ENCODE measurements at regions not wholly inside any gene's neighbourhood (a gene's known extent, or its start where the extent isn't known, plus 50 kb on each side); places are given as distances from the start of the nearest gene placed in this dataset.

GRCh38 chr16:73108195-73108963 is 60.5 kb upstream of the ZFHX3 start:
- no TSS peak for BruUV-seq (replicated peaks)
- Histone ChIP-seq H3K27me3 (ENCODE audit: control insufficient read depth, insufficient read depth, low read length) (no peaks in the 10 kb centered on the region), H3K36me3 (ENCODE audit: control insufficient read depth, insufficient read depth, low read length) (no peaks in the 10 kb centered on the region), H3K4me1 (ENCODE audit: control insufficient read depth, insufficient read depth, low read length) (no peaks in the 10 kb centered on the region), H3K4me3 (ENCODE audit: low read depth in 2 of 2, low read length in 2 of 2) (no peak overlapping the region), H3K27ac (ENCODE audit: low read length) (no peak overlapping the region), H3K9me3 (ENCODE audit: control insufficient read depth, insufficient read depth, low read depth, low read length) (no peaks in the 10 kb centered on the region)
- intact Hi-C loops (cut with micrococcal nuclease; ENCODE audit: unreplicated experiment) (no loop called here), in situ Hi-C loops (cut with HindIII; ENCODE audit: low pct_unique_long_range_greater_than_20kb, low sequenced_read_pairs) (no loop called here)
- TF ChIP-seq, protein P1, sequence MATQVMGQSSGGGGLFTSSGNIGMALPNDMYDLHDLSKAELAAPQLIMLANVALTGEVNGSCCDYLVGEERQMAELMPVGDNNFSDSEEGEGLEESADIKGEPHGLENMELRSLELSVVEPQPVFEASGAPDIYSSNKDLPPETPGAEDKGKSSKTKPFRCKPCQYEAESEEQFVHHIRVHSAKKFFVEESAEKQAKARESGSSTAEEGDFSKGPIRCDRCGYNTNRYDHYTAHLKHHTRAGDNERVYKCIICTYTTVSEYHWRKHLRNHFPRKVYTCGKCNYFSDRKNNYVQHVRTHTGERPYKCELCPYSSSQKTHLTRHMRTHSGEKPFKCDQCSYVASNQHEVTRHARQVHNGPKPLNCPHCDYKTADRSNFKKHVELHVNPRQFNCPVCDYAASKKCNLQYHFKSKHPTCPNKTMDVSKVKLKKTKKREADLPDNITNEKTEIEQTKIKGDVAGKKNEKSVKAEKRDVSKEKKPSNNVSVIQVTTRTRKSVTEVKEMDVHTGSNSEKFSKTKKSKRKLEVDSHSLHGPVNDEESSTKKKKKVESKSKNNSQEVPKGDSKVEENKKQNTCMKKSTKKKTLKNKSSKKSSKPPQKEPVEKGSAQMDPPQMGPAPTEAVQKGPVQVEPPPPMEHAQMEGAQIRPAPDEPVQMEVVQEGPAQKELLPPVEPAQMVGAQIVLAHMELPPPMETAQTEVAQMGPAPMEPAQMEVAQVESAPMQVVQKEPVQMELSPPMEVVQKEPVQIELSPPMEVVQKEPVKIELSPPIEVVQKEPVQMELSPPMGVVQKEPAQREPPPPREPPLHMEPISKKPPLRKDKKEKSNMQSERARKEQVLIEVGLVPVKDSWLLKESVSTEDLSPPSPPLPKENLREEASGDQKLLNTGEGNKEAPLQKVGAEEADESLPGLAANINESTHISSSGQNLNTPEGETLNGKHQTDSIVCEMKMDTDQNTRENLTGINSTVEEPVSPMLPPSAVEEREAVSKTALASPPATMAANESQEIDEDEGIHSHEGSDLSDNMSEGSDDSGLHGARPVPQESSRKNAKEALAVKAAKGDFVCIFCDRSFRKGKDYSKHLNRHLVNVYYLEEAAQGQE (IDR thresholded peaks at IDR 0.05; ENCODE audit: insufficient read depth in 1 of 2, low read depth in 2 of 2, low read length in 1 of 2) = no peak
- TF ChIP-seq, protein P2, sequence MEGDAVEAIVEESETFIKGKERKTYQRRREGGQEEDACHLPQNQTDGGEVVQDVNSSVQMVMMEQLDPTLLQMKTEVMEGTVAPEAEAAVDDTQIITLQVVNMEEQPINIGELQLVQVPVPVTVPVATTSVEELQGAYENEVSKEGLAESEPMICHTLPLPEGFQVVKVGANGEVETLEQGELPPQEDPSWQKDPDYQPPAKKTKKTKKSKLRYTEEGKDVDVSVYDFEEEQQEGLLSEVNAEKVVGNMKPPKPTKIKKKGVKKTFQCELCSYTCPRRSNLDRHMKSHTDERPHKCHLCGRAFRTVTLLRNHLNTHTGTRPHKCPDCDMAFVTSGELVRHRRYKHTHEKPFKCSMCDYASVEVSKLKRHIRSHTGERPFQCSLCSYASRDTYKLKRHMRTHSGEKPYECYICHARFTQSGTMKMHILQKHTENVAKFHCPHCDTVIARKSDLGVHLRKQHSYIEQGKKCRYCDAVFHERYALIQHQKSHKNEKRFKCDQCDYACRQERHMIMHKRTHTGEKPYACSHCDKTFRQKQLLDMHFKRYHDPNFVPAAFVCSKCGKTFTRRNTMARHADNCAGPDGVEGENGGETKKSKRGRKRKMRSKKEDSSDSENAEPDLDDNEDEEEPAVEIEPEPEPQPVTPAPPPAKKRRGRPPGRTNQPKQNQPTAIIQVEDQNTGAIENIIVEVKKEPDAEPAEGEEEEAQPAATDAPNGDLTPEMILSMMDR (IDR thresholded peaks at IDR 0.05) = no peak
- ATAC-seq (no peak), DNase-seq (ENCODE audit: low read depth, low spot score) (no peak)
- ChIA-PET CTCF (no interaction called here), POLR2A (no interaction called here)

- Histone ChIP-seq H3K4me3 (ENCODE audit: low read depth in 2 of 2, low read length in 2 of 2) (no peak overlapping the region), H3K9me3 (ENCODE audit: control insufficient read depth, insufficient read depth, low read depth, low read length) (no peaks in the 10 kb centered on the region), H3K4me1 (ENCODE audit: control insufficient read depth, insufficient read depth, low read length) (no peaks in the 10 kb centered on the region), H3K36me3 (ENCODE audit: control insufficient read depth, insufficient read depth, low read length) (no peaks in the 10 kb centered on the region), H3K27ac (ENCODE audit: low read length) (no peak overlapping the region), H3K27me3 (ENCODE audit: control insufficient read depth, insufficient read depth, low read length) (no peaks in the 10 kb centered on the region)
- ATAC-seq (no peak), DNase-seq (ENCODE audit: low read depth, low spot score) (no peak)
- in situ Hi-C loops (cut with HindIII; ENCODE audit: low pct_unique_long_range_greater_than_20kb, low sequenced_read_pairs) (no loop called here), intact Hi-C loops (cut with micrococcal nuclease; ENCODE audit: unreplicated experiment) (no loop called here)
- CTCF ChIA-PET = no interaction called here
- TF ChIP-seq, protein P1 (IDR thresholded peaks at IDR 0.05; ENCODE audit: insufficient read depth in 1 of 2, low read depth in 2 of 2, low read length in 1 of 2) = no peak
- no peak for TF ChIP-seq SIN3A (IDR thresholded peaks at IDR 0.05; ENCODE audit: borderline replicate concordance, insufficient read depth, low read depth, low read length)
- no peak for TF ChIP-seq TCF7L2 (IDR thresholded peaks at IDR 0.05; ENCODE audit: low read depth, low read length)
- TF ChIP-seq, protein P2 (IDR thresholded peaks at IDR 0.05) = no peak
- TF ChIP-seq POLR2AphosphoS5 (IDR thresholded peaks at IDR 0.05; ENCODE audit: low read depth, low read length) = no peak
- no TSS peak for BruUV-seq (replicated peaks)
- POLR2A ChIA-PET = no interaction called here
Measured at GRCh38 chr16:73107371-73107770, 59.4 kb upstream of the ZFHX3 start.

Data from Panc1 (cell line).